ENCODE measurements at regions not wholly inside any gene's neighbourhood (a gene's known extent, or its start where the extent isn't known, plus 50 kb on each side); places are given as distances from the start of the nearest gene placed in this dataset.
"Not testable (repeated sequence)": the region's sequence is repeated elsewhere in the genome, so short reads cannot be mapped to it uniquely, and the experiment has no call there.

- H3K4me3 ChIP-seq (ENCODE audit: control insufficient read depth, low read depth, low read length), result not testable (repeated sequence)
- peak; percentile 84 for DNase-seq (ENCODE audit: low read depth)
These were observed 200.0 kb downstream of the LAT start for GRCh38 chr16:29184738-29185438.

- not testable (repeated sequence) for H3K4me3 ChIP-seq (ENCODE audit: control insufficient read depth, low read depth, low read length); DNase-seq (ENCODE audit: low read depth)
These were observed 198.4 kb downstream of the LAT start for GRCh38 chr16:29182940-29183868.

GRCh38 chr16:29182501-29182900, 197.6 kb downstream of the LAT start:
- no peak overlapping the region for H3K4me3 ChIP-seq (ENCODE audit: control insufficient read depth, low read depth, low read length)
- no peak for TF ChIP-seq CTCF (conservative IDR thresholded peaks at IDR 0.05; ENCODE audit: control insufficient read depth, insufficient read depth, low read depth, low read length)
- DNase-seq (ENCODE audit: low read depth), result no peak

GRCh38 chr16:29181921-29182411, 197.1 kb downstream of the LAT start:
- H3K4me3 ChIP-seq (ENCODE audit: control insufficient read depth, low read depth, low read length); DNase-seq (ENCODE audit: low read depth): not testable (repeated sequence)

- not testable (repeated sequence) for DNase-seq (ENCODE audit: low read depth); H3K4me3 ChIP-seq (ENCODE audit: control insufficient read depth, low read depth, low read length)
These were observed 196.5 kb downstream of the LAT start for GRCh38 chr16:29181254-29181780.

- not testable (repeated sequence) for H3K4me3 ChIP-seq (ENCODE audit: control insufficient read depth, low read depth, low read length); DNase-seq (ENCODE audit: low read depth)
These were observed 195.4 kb downstream of the LAT start for GRCh38 chr16:29180206-29180600.

GRCh38 chr16:29179401-29180205, 194.8 kb downstream of the LAT start:
- H3K4me3 ChIP-seq (ENCODE audit: control insufficient read depth, low read depth, low read length), result not testable (repeated sequence)
- DNase-seq (ENCODE audit: low read depth), result peak; percentile 48
- peak; percentile 27 for TF ChIP-seq CTCF (conservative IDR thresholded peaks at IDR 0.05; ENCODE audit: control insufficient read depth, insufficient read depth, low read depth, low read length)

GRCh38 chr16:29177888-29178726, 193.3 kb downstream of the LAT start:
- not testable (repeated sequence) for H3K4me3 ChIP-seq (ENCODE audit: control insufficient read depth, low read depth, low read length)
- peak; percentile 64 for DNase-seq (ENCODE audit: low read depth)

- H3K4me3 ChIP-seq (ENCODE audit: control insufficient read depth, low read depth, low read length); DNase-seq (ENCODE audit: low read depth): not testable (repeated sequence)
These were observed 192.5 kb downstream of the LAT start for GRCh38 chr16:29177203-29177887.

GRCh38 chr16:29176822-29177202, 192.0 kb downstream of the LAT start:
- DNase-seq (ENCODE audit: low read depth); H3K4me3 ChIP-seq (ENCODE audit: control insufficient read depth, low read depth, low read length): not testable (repeated sequence)

GRCh38 chr16:29176154-29176470, 191.3 kb downstream of the LAT start:
- H3K4me3 ChIP-seq (ENCODE audit: control insufficient read depth, low read depth, low read length); DNase-seq (ENCODE audit: low read depth): not testable (repeated sequence)

- not testable (repeated sequence) for H3K4me3 ChIP-seq (ENCODE audit: control insufficient read depth, low read depth, low read length); DNase-seq (ENCODE audit: low read depth)
These were observed 190.7 kb downstream of the LAT start for GRCh38 chr16:29175411-29176153.

All from fibroblast of mammary gland (primary cell).